ENCODE measurements at regions not wholly inside any gene's neighbourhood (a gene's known extent, or its start where the extent isn't known, plus 50 kb on each side); places are given as distances from the start of the nearest gene placed in this dataset.

GRCh38 chr5:61620699-61621182 is 288.7 kb downstream of the ZSWIM6 start:
- DNase-seq (ENCODE audit: low read depth in 1 of 2, low spot score in 2 of 2) (no peak), FAIRE-seq (no peak)
- no peaks in the 10 kb centered on the region for H3K36me3 ChIP-seq (ENCODE audit: control insufficient read depth in 2 of 4, insufficient read depth in 4 of 4, low read length in 3 of 4)
- H2BK20ac ChIP-seq (ENCODE audit: low read length) = no peak overlapping the region
- H2AK5ac ChIP-seq (ENCODE audit: low read depth, low read length) = no peak overlapping the region
- peaks cover 0 to 7% (median 4%) of the 10 kb centered on the region in 4 experiments; a peak in 4 of 7 replicates for H3K4me1 ChIP-seq (replicated peaks in 1 of 4; ENCODE audit: control insufficient read depth in 3 of 4, insufficient read depth in 4 of 4, low read length in 3 of 4)
- H3K27ac ChIP-seq (ENCODE audit: low read depth, low read length) = no peak overlapping the region
- H3K23ac ChIP-seq (ENCODE audit: insufficient read length) = no peak overlapping the region
- H4K91ac ChIP-seq (replicated peaks; ENCODE audit: insufficient read length, low read length) = no peak overlapping the region
- ChIA-PET POLR2A (ENCODE audit: partially characterized antibody) (interaction anchor here (0.6 kb wide), 1 partner anchor 922 kb away, joined by 3 read pairs; no protein-coding TSS in a partner anchor), CTCF (ENCODE audit: partially characterized antibody) (interaction anchor here (0.8 to 3.1 kb wide), 10 partner anchors 11 to 535 kb away, joined by 3 to 14 read pairs (median 4); no protein-coding TSS in a partner anchor)
- H2BK5ac ChIP-seq (ENCODE audit: low read depth, low read length) = no peak overlapping the region
- H3K56ac ChIP-seq (replicated peaks; ENCODE audit: insufficient read length, low read depth, low read length) = no peak overlapping the region
- H3K9ac ChIP-seq (replicated peaks in 1 of 4; ENCODE audit: extremely low read depth in 1 of 4, low read depth in 3 of 4, low read length in 3 of 4) = no peak overlapping the region
- peaks cover 6% of the 10 kb centered on the region; the same call in 1 of the 2 replicates for H3K23me2 ChIP-seq (ENCODE audit: low read depth, low read length)
- no peak overlapping the region for H3K4me3 ChIP-seq (ENCODE audit: extremely low read depth in 1 of 4, insufficient read depth in 2 of 4, low read depth in 3 of 4, low read length in 4 of 4)
- H3K4ac ChIP-seq (replicated peaks; ENCODE audit: insufficient read length, low read depth, low read length) = no peak overlapping the region
- no peak overlapping the region for H2BK120ac ChIP-seq (replicated peaks; ENCODE audit: low read depth, low read length)
- no peaks in the 10 kb centered on the region for H3K79me2 ChIP-seq (ENCODE audit: control insufficient read depth in 1 of 2, insufficient read depth in 2 of 2, low read length in 2 of 2)
- no peak overlapping the region for H2BK12ac ChIP-seq (ENCODE audit: low read depth, low read length)
- no peak overlapping the region for H2AFZ ChIP-seq (ENCODE audit: low read length)
- no peak overlapping the region for H3K14ac ChIP-seq (ENCODE audit: insufficient read length)
- H3K18ac ChIP-seq (ENCODE audit: extremely low read depth, low read length) = no peak overlapping the region
- TF ChIP-seq SP1 (IDR thresholded peaks at IDR 0.05; ENCODE audit: low read depth, low read length) (no peak), CBX5 (IDR thresholded peaks at IDR 0.05; ENCODE audit: low read depth, low read length) (no peak), ATF3 (IDR thresholded peaks at IDR 0.05; ENCODE audit: insufficient read depth, low read depth, low read length) (no peak), CTCF (IDR thresholded peaks at IDR 0.05; ENCODE audit: control extremely low read depth in 1 of 3, insufficient read depth in 1 of 3, low read depth in 1 of 3, low read length in 3 of 3) (no peak), TBP (IDR thresholded peaks at IDR 0.05; ENCODE audit: low read depth, low read length) (no peak), SP4 (IDR thresholded peaks at IDR 0.05; ENCODE audit: low read length) (no peak)
- 94% methylated on average over 4 of the region's 4 CpGs; no CpG with 5 or more reads in 1 of the 2 experiments for WGBS, 2 experiments (ENCODE audit: extremely low coverage in 1 of 2, insufficient coverage in 1 of 2, insufficient read length in 1 of 2, insufficient replicate concordance in 2 of 2, low coverage in 1 of 2, low lambda C conversion rate in 2 of 2, missing lambda C conversion rate in 1 of 2)
- no peak overlapping the region for H2BK15ac ChIP-seq (ENCODE audit: low read length)
- H4K20me1 ChIP-seq (replicated peaks in 1 of 2; ENCODE audit: control insufficient read depth in 1 of 2, insufficient read depth in 2 of 2, low read length in 2 of 2) = no peaks in the 10 kb centered on the region
- no peak overlapping the region for H4K8ac ChIP-seq (ENCODE audit: extremely low read depth, insufficient read depth, low read length)
- no peak overlapping the region for H3K4me2 ChIP-seq (ENCODE audit: insufficient read depth in 1 of 2, low read depth in 2 of 2, low read length in 2 of 2)
- no peak overlapping the region for H4K5ac ChIP-seq (ENCODE audit: insufficient read length, low read depth, low read length)
- no peaks in the 10 kb centered on the region for H3K79me1 ChIP-seq (ENCODE audit: low read depth, low read length)
- H3K9me3 ChIP-seq (ENCODE audit: insufficient read depth in 2 of 2, low read depth in 1 of 2, low read length in 1 of 2) = no peaks in the 10 kb centered on the region
- no peaks in the 10 kb centered on the region; a peak in 1 of 7 replicates for H3K27me3 ChIP-seq (replicated peaks in 1 of 4; ENCODE audit: control insufficient read depth in 3 of 4, extremely low read depth in 1 of 4, insufficient read depth in 3 of 4, low read length in 3 of 4)
